Nephron progenitor cell (in vitro differentiated cells): ENCODE measurements at regions not wholly inside any gene's neighbourhood (a gene's known extent, or its start where the extent isn't known, plus 50 kb on each side); places are given as distances from the start of the nearest gene placed in this dataset.

Source experiments
- DNase-seq: peaks from one replicate; pipeline ENCODE4 v3.0.0; 2021
- H3K27ac Mint-ChIP-seq: 2 replicates; pipeline ENCODE4 v1.8.0; 2021; ENCODE audit warnings: mild to moderate bottlenecking, moderate library complexity, mixed read lengths
- H3K27me3 Mint-ChIP-seq: 2 replicates; pipeline ENCODE4 v1.8.0; 2021; ENCODE audit warnings: mild to moderate bottlenecking, low read depth, mixed read lengths; ENCODE audit not compliant: poor library complexity
- H3K36me3 Mint-ChIP-seq: 2 replicates; pipeline ENCODE4 v1.8.0; 2021; ENCODE audit warnings: low read depth, mixed read lengths
- H3K4me1 Mint-ChIP-seq: 2 replicates; pipeline ENCODE4 v1.8.0; 2021; ENCODE audit warnings: mixed read lengths
- H3K4me3 Mint-ChIP-seq: 2 replicates; pipeline ENCODE4 v1.8.0; 2021; ENCODE audit warnings: mild to moderate bottlenecking, moderate library complexity, mixed read lengths
- H3K9me3 Mint-ChIP-seq: 2 replicates; pipeline ENCODE4 v1.8.0; 2021; ENCODE audit warnings: mild to moderate bottlenecking, moderate library complexity, mixed read lengths
- CTCF ChIP-seq: fragments of 200-600 bp; sonication (generic); IDR thresholded peaks from 2 replicates; pipeline ENCODE4 v1.5.0; 2021; ENCODE audit warnings: antibody characterized with exemption

DNA sequence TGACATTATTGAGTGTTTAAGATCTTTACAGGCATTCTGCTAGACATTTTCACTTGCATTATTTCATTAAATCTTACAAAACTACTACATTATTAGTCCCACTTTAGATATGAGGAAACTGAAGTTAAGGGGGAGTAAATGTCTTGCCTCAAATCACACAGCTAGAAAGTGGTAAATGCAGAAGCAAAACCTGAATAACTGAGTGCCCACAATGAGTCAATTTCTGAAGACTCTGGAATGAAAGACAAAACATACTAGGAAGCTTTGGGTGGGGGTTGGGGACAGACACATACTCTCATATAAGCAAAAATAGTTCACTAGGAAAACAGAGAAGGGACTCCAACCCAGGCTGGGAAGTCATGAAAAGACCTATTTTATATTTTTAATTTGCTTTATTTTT, 214.4 kb upstream of the LRATD1 start:
- peaks cover 3% of the 10 kb centered on the region for H3K27me3 Mint-ChIP-seq
- H3K4me3 Mint-ChIP-seq: no peak overlapping the region
- H3K4me1 Mint-ChIP-seq: no peaks in the 10 kb centered on the region
- H3K27ac Mint-ChIP-seq: no peak overlapping the region
- DNase-seq: no peak
- H3K36me3 Mint-ChIP-seq: peaks cover 3% of the 10 kb centered on the region
- H3K9me3 Mint-ChIP-seq: peaks cover 22% of the 10 kb centered on the region
- no peak for TF ChIP-seq CTCF

GRCh38 chr2:14420851-14421250, 211.7 kb upstream of the LRATD1 start:
- no peak overlapping the region for H3K4me3 Mint-ChIP-seq
- no peak overlapping the region for H3K27ac Mint-ChIP-seq
- peaks cover 7% of the 10 kb centered on the region for H3K27me3 Mint-ChIP-seq
- no peak for DNase-seq
- peaks cover 6% of the 10 kb centered on the region for H3K9me3 Mint-ChIP-seq
- H3K36me3 Mint-ChIP-seq: no peaks in the 10 kb centered on the region
- no peak for TF ChIP-seq CTCF
- no peaks in the 10 kb centered on the region for H3K4me1 Mint-ChIP-seq

DNA sequence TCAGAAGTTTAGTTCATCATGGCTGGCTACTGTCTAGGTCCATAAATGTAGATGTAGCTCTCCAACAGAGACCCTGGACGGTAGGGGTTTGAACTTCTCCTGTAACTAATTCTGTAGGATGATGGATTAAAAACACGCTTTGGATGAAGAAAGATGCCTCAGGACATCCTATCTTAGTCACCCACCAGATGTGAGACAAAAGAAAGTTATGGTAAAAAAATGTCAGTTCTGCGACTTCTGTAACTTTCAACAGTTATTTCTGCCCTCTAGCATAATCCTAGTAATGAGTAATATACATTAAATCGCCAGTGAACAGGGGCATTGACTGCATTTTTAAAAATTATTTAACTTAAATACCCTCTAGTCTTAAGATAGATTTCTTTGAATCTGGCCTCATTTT, 210.1 kb upstream of the LRATD1 start:
- Mint-ChIP-seq H3K27me3 (peaks cover 4% of the 10 kb centered on the region), H3K27ac (no peak overlapping the region), H3K9me3 (peaks cover 6% of the 10 kb centered on the region), H3K4me1 (no peaks in the 10 kb centered on the region), H3K36me3 (no peaks in the 10 kb centered on the region), H3K4me3 (no peak overlapping the region)
- TF ChIP-seq CTCF: no peak
- DNase-seq: no peak

GRCh38 chr2:14423145-14423906, 209.2 kb upstream of the LRATD1 start:
- no peak for TF ChIP-seq CTCF
- no peaks in the 10 kb centered on the region for H3K36me3 Mint-ChIP-seq
- no peak for DNase-seq

GRCh38 chr2:14424478-14425390, 207.8 kb upstream of the LRATD1 start:
- no peaks in the 10 kb centered on the region for H3K36me3 Mint-ChIP-seq
- DNase-seq: no peak
- H3K27me3 Mint-ChIP-seq: peaks cover 6% of the 10 kb centered on the region
- TF ChIP-seq CTCF: no peak
- no peak overlapping the region for H3K4me3 Mint-ChIP-seq
- H3K27ac Mint-ChIP-seq: peak overlapping the region; percentile 25
- no peaks in the 10 kb centered on the region for H3K4me1 Mint-ChIP-seq
- peaks cover 6% of the 10 kb centered on the region for H3K9me3 Mint-ChIP-seq

More at GRCh38 chr2:14423145-14423906, 209.2 kb upstream of the LRATD1 start:
- peaks cover 6% of the 10 kb centered on the region for H3K9me3 Mint-ChIP-seq
- H3K27me3 Mint-ChIP-seq: peaks cover 4% of the 10 kb centered on the region
- no peak overlapping the region for H3K27ac Mint-ChIP-seq
- no peak overlapping the region for H3K4me3 Mint-ChIP-seq
- H3K4me1 Mint-ChIP-seq: no peaks in the 10 kb centered on the region
